ENCODE measurements at regions not wholly inside any gene's neighbourhood (a gene's known extent, or its start where the extent isn't known, plus 50 kb on each side); places are given as distances from the start of the nearest gene placed in this dataset.

- Histone ChIP-seq H3K27me3 (no peaks in the 10 kb centered on the region), H3K9me3 (ENCODE audit: low read depth) (no peaks in the 10 kb centered on the region), H3K27ac (no peak overlapping the region), H3K4me1 (ENCODE audit: low read depth) (no peaks in the 10 kb centered on the region), H3K4me3 (no peak overlapping the region), H3K36me3 (no peaks in the 10 kb centered on the region)
- TF ChIP-seq, protein P1, sequence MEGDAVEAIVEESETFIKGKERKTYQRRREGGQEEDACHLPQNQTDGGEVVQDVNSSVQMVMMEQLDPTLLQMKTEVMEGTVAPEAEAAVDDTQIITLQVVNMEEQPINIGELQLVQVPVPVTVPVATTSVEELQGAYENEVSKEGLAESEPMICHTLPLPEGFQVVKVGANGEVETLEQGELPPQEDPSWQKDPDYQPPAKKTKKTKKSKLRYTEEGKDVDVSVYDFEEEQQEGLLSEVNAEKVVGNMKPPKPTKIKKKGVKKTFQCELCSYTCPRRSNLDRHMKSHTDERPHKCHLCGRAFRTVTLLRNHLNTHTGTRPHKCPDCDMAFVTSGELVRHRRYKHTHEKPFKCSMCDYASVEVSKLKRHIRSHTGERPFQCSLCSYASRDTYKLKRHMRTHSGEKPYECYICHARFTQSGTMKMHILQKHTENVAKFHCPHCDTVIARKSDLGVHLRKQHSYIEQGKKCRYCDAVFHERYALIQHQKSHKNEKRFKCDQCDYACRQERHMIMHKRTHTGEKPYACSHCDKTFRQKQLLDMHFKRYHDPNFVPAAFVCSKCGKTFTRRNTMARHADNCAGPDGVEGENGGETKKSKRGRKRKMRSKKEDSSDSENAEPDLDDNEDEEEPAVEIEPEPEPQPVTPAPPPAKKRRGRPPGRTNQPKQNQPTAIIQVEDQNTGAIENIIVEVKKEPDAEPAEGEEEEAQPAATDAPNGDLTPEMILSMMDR (IDR thresholded peaks at IDR 0.05; ENCODE audit: low read depth, low read length), result no peak
- DNase-seq (ENCODE audit: low read depth in 1 of 2, low spot score in 1 of 2), result no peak
Observed at GRCh38 chr22:47391169-47392053, 629.0 kb downstream of the TBC1D22A start.

DNA sequence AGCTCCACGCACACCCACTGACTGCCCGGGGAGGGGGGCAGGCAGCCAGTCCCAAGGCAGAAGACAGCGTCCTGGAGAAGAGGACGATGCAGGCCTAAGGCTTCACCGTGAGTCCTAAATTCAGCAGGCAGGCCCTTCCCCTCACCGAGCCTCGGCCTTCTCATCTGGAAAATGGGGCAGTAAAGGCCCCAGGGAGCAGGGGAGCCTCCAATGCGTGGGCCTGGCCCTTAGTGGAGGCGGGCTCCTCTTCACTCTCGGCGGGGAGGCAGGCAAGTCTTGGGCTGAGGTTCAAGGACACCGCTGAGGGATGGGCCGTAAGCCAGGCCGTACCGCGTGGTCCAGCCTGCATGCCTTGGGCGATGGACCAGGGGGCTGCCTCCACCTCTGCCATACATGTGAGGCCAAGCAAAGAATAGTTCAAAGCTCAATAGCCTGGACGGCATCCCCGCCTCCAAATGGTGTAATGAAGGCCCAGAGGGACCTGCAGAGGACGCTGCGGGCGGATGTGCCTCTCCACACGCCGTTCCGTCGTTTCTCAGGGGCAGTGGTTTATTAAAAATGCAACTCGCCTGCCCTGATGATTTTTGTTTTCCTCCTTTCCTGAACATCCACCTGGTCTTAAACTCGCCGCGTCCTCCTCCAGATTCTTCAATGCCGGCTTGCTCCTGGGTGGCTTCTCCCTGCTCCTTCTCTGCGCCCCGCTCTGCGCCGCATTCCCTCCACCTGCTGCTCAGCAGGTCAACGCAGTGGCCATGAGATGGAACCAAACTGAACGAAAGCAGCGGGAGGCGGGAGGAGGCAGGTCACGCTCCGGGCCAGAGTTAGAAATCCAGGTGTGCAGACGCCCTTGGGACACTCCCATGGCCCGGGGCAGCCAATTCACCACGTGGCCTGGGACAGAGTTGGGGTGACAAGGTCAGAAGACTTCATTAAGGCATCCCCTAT is 627.8 kb downstream of the TBC1D22A start:
- Histone ChIP-seq H3K9me3 (ENCODE audit: low read depth) (no peaks in the 10 kb centered on the region), H3K4me1 (ENCODE audit: low read depth) (no peaks in the 10 kb centered on the region), H3K27ac (no peak overlapping the region), H3K4me3 (no peak overlapping the region), H3K27me3 (no peaks in the 10 kb centered on the region), H3K36me3 (no peaks in the 10 kb centered on the region)
- no peak for DNase-seq (ENCODE audit: low read depth in 1 of 2, low spot score in 1 of 2)
- TF ChIP-seq, protein P1 (IDR thresholded peaks at IDR 0.05; ENCODE audit: low read depth, low read length), result no peak

GRCh38 chr22:47389201-47389600 is 626.8 kb downstream of the TBC1D22A start:
- TF ChIP-seq, protein P1 (IDR thresholded peaks at IDR 0.05; ENCODE audit: low read depth, low read length), result no peak
- no peak for DNase-seq (ENCODE audit: low read depth in 1 of 2, low spot score in 1 of 2)
- Histone ChIP-seq H3K36me3 (no peaks in the 10 kb centered on the region), H3K4me3 (no peak overlapping the region), H3K27me3 (no peaks in the 10 kb centered on the region), H3K27ac (no peak overlapping the region), H3K4me1 (ENCODE audit: low read depth) (no peaks in the 10 kb centered on the region), H3K9me3 (ENCODE audit: low read depth) (no peaks in the 10 kb centered on the region)

GRCh38 chr22:47388778-47389177 is 626.3 kb downstream of the TBC1D22A start:
- no peak overlapping the region for H3K27ac ChIP-seq
- no peak overlapping the region for H3K4me3 ChIP-seq
- TF ChIP-seq, protein P1 (IDR thresholded peaks at IDR 0.05; ENCODE audit: low read depth, low read length), result no peak
- no peaks in the 10 kb centered on the region for H3K27me3 ChIP-seq
- no peaks in the 10 kb centered on the region for H3K4me1 ChIP-seq (ENCODE audit: low read depth)
- H3K9me3 ChIP-seq (ENCODE audit: low read depth), result no peaks in the 10 kb centered on the region
- no peaks in the 10 kb centered on the region for H3K36me3 ChIP-seq
- DNase-seq (ENCODE audit: low read depth in 1 of 2, low spot score in 1 of 2), result no peak

DNA sequence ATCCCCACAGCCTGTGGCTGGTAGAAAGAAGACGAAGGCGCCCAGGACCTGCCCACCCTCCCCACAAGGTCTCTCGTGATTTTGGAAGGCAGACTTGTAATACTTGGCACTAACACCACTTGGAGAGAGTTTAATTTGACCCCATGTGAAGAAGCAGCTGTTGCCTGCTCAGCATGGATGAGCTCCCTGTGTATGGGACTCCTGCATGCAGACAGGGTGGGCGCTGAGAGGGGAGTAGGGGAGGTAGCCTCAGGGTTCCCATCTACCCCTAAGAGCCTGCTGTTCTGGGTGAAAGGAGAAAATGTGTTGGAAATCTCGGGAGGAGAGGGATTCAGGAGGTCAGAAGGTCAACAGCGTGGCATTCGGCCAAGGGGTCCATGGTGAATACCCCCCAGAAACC is 625.9 kb downstream of the TBC1D22A start:
- H3K36me3 ChIP-seq, result no peaks in the 10 kb centered on the region
- H3K4me3 ChIP-seq, result no peak overlapping the region
- no peaks in the 10 kb centered on the region for H3K4me1 ChIP-seq (ENCODE audit: low read depth)
- H3K9me3 ChIP-seq (ENCODE audit: low read depth), result no peaks in the 10 kb centered on the region
- TF ChIP-seq, protein P1 (IDR thresholded peaks at IDR 0.05; ENCODE audit: low read depth, low read length), result no peak
- no peak overlapping the region for H3K27ac ChIP-seq
- H3K27me3 ChIP-seq, result no peaks in the 10 kb centered on the region
- no peak for DNase-seq (ENCODE audit: low read depth in 1 of 2, low spot score in 1 of 2)
